HCT116 (cell line): ENCODE measurements at regions not wholly inside any gene's neighbourhood (a gene's known extent, or its start where the extent isn't known, plus 50 kb on each side); places are given as distances from the start of the nearest gene placed in this dataset.

Experiments
- ATAC-seq: fragments of 200-7000 bp; cut with Tn5 transposase; 2 replicates; pipeline ENCODE4 v1.9.1; 2020; ENCODE audit warnings: mild to moderate bottlenecking, moderate library complexity
- BruUV-seq: library from RNA; stranded (reverse); fragments of 400-500 nt; replicated peaks from 2 replicates; lab custom pipeline; 2021; lab: Mats Ljungman, UMichigan
- CTCF ChIA-PET: fragments of 300-600 bp; sonication (Branson Sonifier 250); formaldehyde crosslinking; loops from one replicate; lab custom pipeline; 2021; ENCODE audit warnings: antibody characterized with exemption; lab: Charles Lee
- POLR2A ChIA-PET: fragments of 300-600, 350-600 bp; sonication (Branson Sonifier 250); formaldehyde crosslinking; loops from one replicate; lab custom pipeline; 2021; ENCODE audit warnings: antibody characterized with exemption; lab: Charles Lee
- RAD21 ChIA-PET, 2 experiments: fragments of 300-600 bp; sonication (Branson Sonifier 250); formaldehyde crosslinking; loops; one replicate each; lab custom pipeline; 2023; ENCODE audit warnings: low total read pairs in 2 of 2; ENCODE audit not compliant: uncharacterized antibody in 2 of 2, unreplicated experiment in 2 of 2, low non-redundant PET in 1 of 2; lab: Charles Lee
- DNase-seq: peaks from one replicate; pipeline ENCODE4 v3.0.0-alpha.2; 2010; ENCODE audit warnings: low read depth, low spot score
- H2AFZ ChIP-seq: fragments of 200-600 bp; shearing (Covaris generic), sonication (generic); 2 replicates; pipeline ENCODE4 v1.6.1; 2017; ENCODE audit warnings: low read depth, mixed run types, mixed read lengths, antibody characterized with exemption, low read length; ENCODE audit not compliant: poor library complexity, severe bottlenecking
- H3K27ac ChIP-seq: 2 replicates; pipeline ENCODE4 v1.5.1; 2012; ENCODE audit warnings: low read depth, low read length
- H3K27me3 ChIP-seq: fragments of 200-600 bp; sonication (generic); 2 replicates; pipeline ENCODE4 v1.6.1; 2016; ENCODE audit warnings: mixed run types, low read length, mixed read lengths; ENCODE audit not compliant: insufficient read depth
- H3K36me3 ChIP-seq, 2 experiments: fragments of 200-500 bp in 1 of 2; fragments of 200-600 bp in 1 of 2; sonication (Bioruptor generic) in 1 of 2; sonication (generic) in 1 of 2; 2 replicates each; pipeline versions ENCODE4 v1.5.1 to v1.6.1; 2014 to 2016; ENCODE audit warnings: low read length in 2 of 2, inconsistent platforms in 1 of 2, mixed read lengths in 1 of 2, mixed run types in 1 of 2; ENCODE audit not compliant: insufficient read depth in 2 of 2, control insufficient read depth in 1 of 2
- H3K4me1 ChIP-seq, 2 experiments: fragments of 200-600 bp in 1 of 2; sonication (generic) in 1 of 2; 2 replicates each; pipeline versions ENCODE4 v1.5.1 to v1.6.1; 2012 to 2017; ENCODE audit warnings: low read length in 2 of 2, inconsistent platforms in 1 of 2, mild to moderate bottlenecking in 1 of 2, mixed read lengths in 1 of 2, mixed run types in 1 of 2, moderate library complexity in 1 of 2; ENCODE audit not compliant: insufficient read depth in 2 of 2, control insufficient read depth in 1 of 2
- H3K4me2 ChIP-seq: fragments of 200-600 bp; sonication (generic); 2 replicates; pipeline ENCODE4 v1.6.1; 2017; ENCODE audit warnings: mixed run types, low read length, mixed read lengths
- H3K4me3 ChIP-seq, 2 experiments: fragments of 200-600 bp in 1 of 2; sonication (generic) in 1 of 2; replicated peaks in 1 of 2; 2 replicates each; pipeline ENCODE4 v1.5.1; 2011 to 2016; ENCODE audit warnings: low read length in 2 of 2, control low read depth in 1 of 2, low read depth in 1 of 2, mild to moderate bottlenecking in 1 of 2, mixed read lengths in 1 of 2, mixed run types in 1 of 2
- H3K79me2 ChIP-seq: fragments of 200-600 bp; sonication (generic); 2 replicates; pipeline ENCODE4 v1.6.1; 2017; ENCODE audit warnings: mild to moderate bottlenecking, mixed run types, low read length, moderate library complexity, mixed read lengths; ENCODE audit not compliant: insufficient read depth
- H3K9ac ChIP-seq: fragments of 200-600 bp; sonication (generic); 2 replicates; pipeline ENCODE4 v1.6.1; 2016; ENCODE audit warnings: low read length, mixed read lengths
- H3K9me2 ChIP-seq: fragments of 200-600 bp; sonication (generic), shearing (Covaris generic); 2 replicates; pipeline ENCODE4 v1.6.1; 2017; ENCODE audit warnings: mixed run types, mild to moderate bottlenecking, moderate library complexity; ENCODE audit not compliant: insufficient read depth
- H3K9me3 ChIP-seq, 2 experiments: fragments of 200-500 bp in 1 of 2; fragments of 200-600 bp in 1 of 2; sonication (Bioruptor generic) in 1 of 2; sonication (generic) in 1 of 2; 2 replicates each; pipeline ENCODE4 v1.6.1; 2014 to 2017; ENCODE audit warnings: low read length in 2 of 2, mixed read lengths in 2 of 2, inconsistent platforms in 1 of 2, low read depth in 1 of 2, mild to moderate bottlenecking in 1 of 2, mixed run types in 1 of 2, moderate library complexity in 1 of 2; ENCODE audit not compliant: control insufficient read depth in 1 of 2, insufficient read depth in 1 of 2
- H4K20me1 ChIP-seq: fragments of 200-600 bp; sonication (generic), shearing (Covaris generic); 2 replicates; pipeline ENCODE4 v1.6.1; 2017; ENCODE audit warnings: mixed run types, mild to moderate bottlenecking, moderate library complexity; ENCODE audit not compliant: insufficient read depth
- CEBPB ChIP-seq: IDR thresholded peaks from 2 replicates; pipeline ENCODE4 v1.6.1; 2012; ENCODE audit warnings: low read depth
- ELF1 ChIP-seq: IDR thresholded peaks from 2 replicates; pipeline ENCODE4 v1.6.1; 2012; ENCODE audit warnings: low read depth, borderline replicate concordance
- EZH2 ChIP-seq: fragments of 200-600 bp; sonication (generic); IDR thresholded peaks from 2 replicates; pipeline ENCODE4 v1.6.1; 2017; ENCODE audit warnings: antibody characterized with exemption, mixed run types
- FOSL1 ChIP-seq: IDR thresholded peaks from 2 replicates; pipeline ENCODE4 v1.6.1; 2012; ENCODE audit warnings: low read depth
- JUND ChIP-seq: IDR thresholded peaks from 2 replicates; pipeline ENCODE4 v1.6.1; 2012
- MAX ChIP-seq: IDR thresholded peaks from 2 replicates; pipeline ENCODE4 v1.6.1; 2012
- POLR2A ChIP-seq: IDR thresholded peaks from 2 replicates; pipeline ENCODE4 v1.7.0; 2011; ENCODE audit warnings: borderline replicate concordance; ENCODE audit not compliant: insufficient read depth, insufficient read length; ENCODE audit errors: extremely low read depth
- POLR2AphosphoS5 ChIP-seq: IDR thresholded peaks from 2 replicates; pipeline ENCODE4 v1.6.1; 2011; ENCODE audit warnings: mild to moderate bottlenecking, low read depth, low read length, moderate library complexity
- RAD21 ChIP-seq: IDR thresholded peaks from 2 replicates; pipeline ENCODE4 v1.6.1; 2012; ENCODE audit warnings: low read depth, mild to moderate bottlenecking
- REST ChIP-seq: IDR thresholded peaks from 2 replicates; pipeline ENCODE4 v1.6.1; 2012; ENCODE audit warnings: low read depth
- SIN3A ChIP-seq: IDR thresholded peaks from 2 replicates; pipeline ENCODE4 v1.6.1; 2012; ENCODE audit warnings: low read depth
- SP1 ChIP-seq: IDR thresholded peaks from 2 replicates; pipeline ENCODE4 v1.6.1; 2012; ENCODE audit warnings: low read depth
- SRF ChIP-seq: IDR thresholded peaks from 2 replicates; pipeline ENCODE4 v1.6.1; 2012; ENCODE audit warnings: low read depth
- TCF7L2 ChIP-seq: IDR thresholded peaks from 2 replicates; pipeline ENCODE4 v1.7.0; 2011; ENCODE audit warnings: borderline replicate concordance, inconsistent platforms; ENCODE audit not compliant: insufficient read depth, insufficient read length; ENCODE audit errors: extremely low read depth
- ZBTB33 ChIP-seq: IDR thresholded peaks from 2 replicates; pipeline ENCODE4 v1.6.1; 2011; ENCODE audit warnings: mild to moderate bottlenecking, low read length, moderate library complexity; ENCODE audit not compliant: insufficient replicate concordance; ENCODE audit errors: extremely low read depth
- ZFX ChIP-seq: fragments of 450-650 bp; IDR thresholded peaks from 2 replicates; pipeline ENCODE4 v1.6.1; 2017
- ZNF274 ChIP-seq: fragments of 200-500 bp; sonication (Bioruptor generic); IDR thresholded peaks from 2 replicates; pipeline ENCODE4 v1.6.1; 2014; ENCODE audit warnings: mild to moderate bottlenecking, low read depth, low read length, inconsistent platforms
- intact Hi-C: fragments of 100-400 bp; cut with micrococcal nuclease; formaldehyde crosslinking; loops from 2 replicates; pipeline ENCODE4 v1.10.0; 2022

- intact Hi-C loops, result no loop called here
- Histone ChIP-seq H3K9ac (no peak overlapping the region), H3K79me2 (no peaks in the 10 kb centered on the region), H3K4me2 (no peak overlapping the region), H3K9me2 (no peaks in the 10 kb centered on the region), H3K4me1 (no peaks in the 10 kb centered on the region), H3K4me3 (no peak overlapping the region), H4K20me1 (no peaks in the 10 kb centered on the region), H3K27ac (no peak overlapping the region), H3K36me3 (no peaks in the 10 kb centered on the region), H2AFZ (no peak overlapping the region), H3K9me3 (no peaks in the 10 kb centered on the region), H3K27me3 (no peaks in the 10 kb centered on the region)
- ChIA-PET CTCF (no interaction called here), POLR2A (no interaction called here), RAD21 (no interaction called here)
- DNase-seq, result no peak
- BruUV-seq, result no TSS peak
- TF ChIP-seq POLR2A, result no peak
- TF ChIP-seq CEBPB, result no peak
- no peak for TF ChIP-seq ZFX
- no peak for TF ChIP-seq ZNF274
- no peak for TF ChIP-seq POLR2AphosphoS5
- no peak for TF ChIP-seq SRF
- TF ChIP-seq SP1, result no peak
- no peak for TF ChIP-seq FOSL1
- no peak for TF ChIP-seq SIN3A
- no peak for TF ChIP-seq TCF7L2
- no peak for TF ChIP-seq ELF1
- no peak for ATAC-seq
Measured at GRCh38 chr5:125517973-125518550, 771.6 kb upstream of the ZNF608 start.

GRCh38 chr5:125521289-125521688 is 774.9 kb upstream of the ZNF608 start:
- H4K20me1 ChIP-seq, result no peaks in the 10 kb centered on the region
- H3K4me1 ChIP-seq, result no peaks in the 10 kb centered on the region
- intact Hi-C loops, result no loop called here
- POLR2A ChIA-PET, result no interaction called here
- no peak overlapping the region for H3K4me2 ChIP-seq
- H3K36me3 ChIP-seq, result no peaks in the 10 kb centered on the region
- ATAC-seq (no peak), DNase-seq (no peak)
- no peak overlapping the region for H2AFZ ChIP-seq
- RAD21 ChIA-PET, result no interaction called here
- no TSS peak for BruUV-seq
- CTCF ChIA-PET, result no interaction called here
- H3K4me3 ChIP-seq, result no peak overlapping the region
- H3K9ac ChIP-seq, result no peak overlapping the region
- H3K9me2 ChIP-seq, result no peaks in the 10 kb centered on the region
- no peaks in the 10 kb centered on the region for H3K9me3 ChIP-seq
- no peak overlapping the region for H3K27ac ChIP-seq
- no peaks in the 10 kb centered on the region for H3K79me2 ChIP-seq
- H3K27me3 ChIP-seq, result no peaks in the 10 kb centered on the region
- TF ChIP-seq MAX (no peak), TCF7L2 (no peak), ZNF274 (no peak), JUND (no peak), RAD21 (no peak), REST (no peak), EZH2 (no peak), POLR2AphosphoS5 (no peak), ZBTB33 (no peak), CEBPB (no peak)
